GM21360 (cell line): ENCODE measurements at regions not wholly inside any gene's neighbourhood (a gene's known extent, or its start where the extent isn't known, plus 50 kb on each side); places are given as distances from the start of the nearest gene placed in this dataset.

Experiments used
- ATAC-seq: cut with Tn5 transposase; IDR thresholded peaks from one replicate; pipeline ENCODE4 v1.9.1; 2021; ENCODE audit warnings: mild to moderate bottlenecking, moderate library complexity; ENCODE audit not compliant: unreplicated experiment

GRCh38 chr1:162924179-162924578, 63.2 kb upstream of the CCDC190 start:
- no peak for ATAC-seq

- no peak for ATAC-seq
Observed at GRCh38 chr1:162922201-162922600, 61.2 kb upstream of the CCDC190 start.

- ATAC-seq, result no peak
Observed at GRCh38 chr1:162921311-162921710, 60.3 kb upstream of the CCDC190 start.

GRCh38 chr1:162919034-162919433, 58.1 kb upstream of the CCDC190 start:
- ATAC-seq, result no peak

GRCh38 chr1:162918151-162918754, 57.3 kb upstream of the CCDC190 start:
- ATAC-seq, result no peak

GRCh38 chr1:162916821-162917613, 56.0 kb upstream of the CCDC190 start:
- no peak for ATAC-seq

- no peak for ATAC-seq
Observed at GRCh38 chr1:162916407-162916806, 55.4 kb upstream of the CCDC190 start.

- no peak for ATAC-seq
Observed at GRCh38 chr1:162914601-162915000, 53.6 kb upstream of the CCDC190 start.

- no peak for ATAC-seq
Observed at GRCh38 chr1:162913345-162913744, 52.4 kb upstream of the CCDC190 start.

- ATAC-seq, result no peak
Observed at GRCh38 chr1:162912061-162912667, 51.2 kb upstream of the CCDC190 start.
